ENCODE measurements at regions not wholly inside any gene's neighbourhood (a gene's known extent, or its start where the extent isn't known, plus 50 kb on each side); places are given as distances from the start of the nearest gene placed in this dataset.

GRCh38 chr4:66974665-66975064, 570.6 kb downstream of the CENPC start:
- TF ChIP-seq POLR2A (IDR thresholded peaks at IDR 0.05; ENCODE audit: low read depth, low read length) (no peak), POLR2AphosphoS5 (IDR thresholded peaks at IDR 0.05; ENCODE audit: low read depth, low read length) (no peak), TAF1 (IDR thresholded peaks at IDR 0.05; ENCODE audit: low read depth, low read length) (no peak), PAX5 (IDR thresholded peaks at IDR 0.05; ENCODE audit: insufficient read depth, low read length, severe bottlenecking) (no peak), SPI1 (IDR thresholded peaks at IDR 0.05; ENCODE audit: low read depth, low read length) (no peak)
